Skeletal muscle tissue (tissue), 3 donors: ENCODE measurements at regions not wholly inside any gene's neighbourhood (a gene's known extent, or its start where the extent isn't known, plus 50 kb on each side); places are given as distances from the start of the nearest gene placed in this dataset.
"Not testable (repeated sequence)": the region's sequence is repeated elsewhere in the genome, so short reads cannot be mapped to it uniquely, and the experiment has no call there.

Experiments
- H3K27ac ChIP-seq: one replicate; pipeline ENCODE4 v1.7.0; 2013; ENCODE audit warnings: mild to moderate bottlenecking, low read depth, low read length, inconsistent platforms
- H3K27me3 ChIP-seq, 3 donors: one replicate each; pipeline ENCODE4 v1.7.0; 2013; ENCODE audit warnings: low read length in 3 of 3; ENCODE audit not compliant: control insufficient read depth in 3 of 3, insufficient read depth in 3 of 3
- H3K36me3 ChIP-seq, 3 donors: one replicate each; pipeline ENCODE4 v1.7.0; 2013; ENCODE audit warnings: low read length in 3 of 3; ENCODE audit not compliant: control insufficient read depth in 3 of 3, insufficient read depth in 3 of 3
- H3K4me1 ChIP-seq, 3 donors: one replicate each; pipeline ENCODE4 v1.7.0; 2013; ENCODE audit warnings: low read length in 3 of 3, mild to moderate bottlenecking in 3 of 3; ENCODE audit not compliant: control insufficient read depth in 3 of 3, insufficient read depth in 3 of 3
- H3K4me3 ChIP-seq, 3 donors: one replicate each; pipeline ENCODE4 v1.7.0; 2013; ENCODE audit warnings: low read length in 3 of 3
- H3K9ac ChIP-seq, 3 donors: one replicate each; pipeline ENCODE4 v1.7.0; 2013; ENCODE audit warnings: low read length in 3 of 3, mild to moderate bottlenecking in 3 of 3, moderate library complexity in 2 of 3, low read depth in 1 of 3
- H3K9me3 ChIP-seq, 3 donors: one replicate each; pipeline ENCODE4 v1.7.0; 2013; ENCODE audit warnings: low read length in 3 of 3; ENCODE audit not compliant: control insufficient read depth in 3 of 3
- donor health status: Osteomylitis.

DNA sequence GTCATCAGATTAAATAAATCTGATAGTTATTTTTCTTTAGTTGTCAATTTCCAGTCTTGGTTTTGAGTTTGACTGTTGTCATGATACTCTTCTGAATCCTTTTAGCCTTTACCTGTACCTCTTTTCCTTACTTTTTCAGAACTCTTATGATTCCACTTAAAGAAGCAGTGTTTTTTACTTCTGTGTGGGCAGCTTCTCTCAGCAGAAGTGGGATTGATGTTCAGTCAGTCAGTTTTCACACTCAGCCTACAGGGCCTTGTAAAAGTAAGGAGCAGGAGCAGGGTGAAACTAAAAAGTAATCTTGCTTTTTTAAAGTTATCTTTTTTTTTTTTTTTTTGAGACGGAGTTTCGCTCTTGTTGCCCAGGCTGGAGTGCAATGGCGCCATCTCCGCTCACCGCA is 75.1 kb downstream of the HAUS1 start:
- no peak overlapping the region for H3K4me3 ChIP-seq
- H3K9ac ChIP-seq, result no peak overlapping the region
- no peaks in the 10 kb centered on the region for H3K9me3 ChIP-seq
- no peak overlapping the region for H3K27ac ChIP-seq
- no peaks in the 10 kb centered on the region for H3K27me3 ChIP-seq
- no peaks in the 10 kb centered on the region for H3K36me3 ChIP-seq
- H3K4me1 ChIP-seq, result peaks cover 18 to 24% (median 21%) of the 10 kb centered on the region in 3 donors

DNA sequence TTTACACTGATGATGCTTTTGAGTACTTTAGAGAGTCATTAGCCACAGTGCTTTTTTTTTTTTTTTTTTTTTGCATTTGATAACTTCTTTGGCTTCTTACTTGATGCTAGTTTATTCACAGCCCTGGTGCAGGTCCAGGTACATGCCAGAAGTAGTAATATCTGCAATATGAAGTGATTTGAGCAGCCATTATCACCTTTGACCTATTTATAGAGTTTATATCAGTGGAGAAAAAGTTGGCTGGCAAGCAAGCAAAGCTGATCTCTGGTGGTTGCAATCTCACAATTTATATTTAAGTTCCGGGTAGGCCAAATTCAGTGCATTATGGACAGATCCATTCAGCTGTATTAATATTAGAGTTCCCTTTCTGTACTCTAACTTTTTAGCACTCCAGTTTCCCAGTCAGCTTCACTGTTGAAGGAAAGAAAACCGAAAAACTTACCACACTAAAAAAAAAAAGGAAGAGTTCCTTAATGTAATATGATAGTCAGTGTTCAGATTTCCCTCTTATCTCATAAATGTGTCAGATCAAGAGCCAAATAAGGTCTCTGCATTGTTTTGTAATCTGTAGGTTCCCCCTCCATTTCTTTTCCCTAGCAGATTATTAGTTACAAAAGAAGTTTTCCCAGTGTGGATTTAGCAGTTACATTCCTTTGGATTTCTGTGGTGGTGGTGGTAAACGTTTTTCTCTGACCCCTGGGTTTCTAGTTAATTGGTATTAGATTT is 78.6 kb downstream of the HAUS1 start:
- peak overlapping the region; percentile 48 for H3K27ac ChIP-seq
- H3K4me3 ChIP-seq, result no peak overlapping the region

DNA sequence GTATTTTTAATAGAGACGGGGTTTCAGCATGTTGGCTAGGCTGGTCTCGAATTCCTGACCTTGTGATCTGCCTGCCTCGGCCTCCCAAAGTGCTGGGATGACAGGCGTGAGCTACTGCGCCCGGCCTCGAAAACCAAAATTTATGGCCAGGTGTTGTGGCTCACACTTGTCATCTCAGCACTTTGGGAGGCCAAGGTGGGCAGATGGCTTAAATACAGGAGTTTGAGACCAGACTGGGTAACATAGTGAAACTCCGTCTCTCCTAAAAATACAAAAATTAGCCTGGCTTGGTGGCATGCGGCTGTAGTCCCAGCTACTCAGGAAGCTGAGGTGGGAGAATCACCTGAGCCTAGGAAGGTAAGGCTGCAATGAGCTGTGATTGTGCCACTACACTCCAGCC is 80.1 kb downstream of the HAUS1 start:
- H3K4me3 ChIP-seq, H3K9me3 ChIP-seq, H3K27me3 ChIP-seq, H3K36me3 ChIP-seq, H3K27ac ChIP-seq: not testable (repeated sequence)
- H3K9ac ChIP-seq, result peak overlapping the region in 1 of 3 donors; percentile 17
- peaks cover 15 to 24% (median 18%) of the 10 kb centered on the region in 3 donors for H3K4me1 ChIP-seq

More for the DNA sequence above, 78.6 kb downstream of the HAUS1 start:
- H3K9me3 ChIP-seq, result no peaks in the 10 kb centered on the region
- no peaks in the 10 kb centered on the region for H3K27me3 ChIP-seq
- peaks cover 15 to 26% (median 18%) of the 10 kb centered on the region in 3 donors for H3K4me1 ChIP-seq
- peak overlapping the region in 2 of 3 donors; percentile 20 to 45 for H3K9ac ChIP-seq
- H3K36me3 ChIP-seq, result no peaks in the 10 kb centered on the region

DNA sequence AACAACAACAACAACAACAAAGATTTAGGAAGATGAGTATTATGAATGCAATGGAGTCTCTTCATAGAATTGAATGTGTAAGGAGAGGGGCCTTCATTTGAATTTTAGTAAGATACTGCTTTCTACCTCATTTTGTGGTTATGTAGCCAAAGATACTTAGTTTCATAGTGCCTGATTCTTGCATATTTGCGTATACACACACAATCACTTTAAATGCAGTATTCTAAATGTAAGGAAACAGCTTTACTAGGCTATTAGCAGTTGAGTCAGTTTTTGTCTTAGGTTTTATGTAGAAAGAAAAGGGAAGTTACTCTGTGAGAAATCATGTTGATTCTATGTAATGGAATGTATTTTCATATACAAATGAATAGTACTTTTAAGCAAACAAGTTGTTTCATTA is 80.5 kb downstream of the HAUS1 start:
- Histone ChIP-seq H3K4me3 (no peak overlapping the region), H3K27ac (no peak overlapping the region), H3K9ac (peak overlapping the region in 1 of 3 donors; percentile 17), H3K4me1 (peaks cover 15 to 28% (median 22%) of the 10 kb centered on the region in 3 donors), H3K27me3 (no peaks in the 10 kb centered on the region), H3K9me3 (no peaks in the 10 kb centered on the region), H3K36me3 (no peaks in the 10 kb centered on the region)

DNA sequence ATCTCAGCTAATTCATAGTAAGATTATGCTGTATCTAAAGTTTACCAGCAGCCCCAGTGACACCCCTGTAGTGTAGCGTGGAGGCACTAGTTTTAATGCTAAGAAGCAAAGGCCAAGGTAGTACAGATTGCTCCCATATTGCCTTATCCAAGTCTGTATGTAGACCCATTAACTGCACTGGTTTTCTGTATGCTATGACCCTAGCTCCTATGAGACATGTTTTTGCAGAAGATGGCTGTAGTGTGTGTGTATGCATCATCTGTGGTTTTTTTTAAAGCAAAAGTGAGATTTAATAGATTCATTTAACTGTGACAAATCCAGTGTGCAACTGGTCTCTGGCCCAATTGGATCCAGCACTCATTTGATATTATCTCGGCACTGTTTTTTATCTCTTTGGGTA is 86.5 kb downstream of the HAUS1 start:
- Histone ChIP-seq H3K4me3 (no peak overlapping the region), H3K27me3 (no peaks in the 10 kb centered on the region), H3K9me3 (no peaks in the 10 kb centered on the region), H3K27ac (no peak overlapping the region), H3K9ac (no peak overlapping the region), H3K4me1 (peaks cover 0 to 14% (median 3%) of the 10 kb centered on the region in 3 donors), H3K36me3 (no peaks in the 10 kb centered on the region)

DNA sequence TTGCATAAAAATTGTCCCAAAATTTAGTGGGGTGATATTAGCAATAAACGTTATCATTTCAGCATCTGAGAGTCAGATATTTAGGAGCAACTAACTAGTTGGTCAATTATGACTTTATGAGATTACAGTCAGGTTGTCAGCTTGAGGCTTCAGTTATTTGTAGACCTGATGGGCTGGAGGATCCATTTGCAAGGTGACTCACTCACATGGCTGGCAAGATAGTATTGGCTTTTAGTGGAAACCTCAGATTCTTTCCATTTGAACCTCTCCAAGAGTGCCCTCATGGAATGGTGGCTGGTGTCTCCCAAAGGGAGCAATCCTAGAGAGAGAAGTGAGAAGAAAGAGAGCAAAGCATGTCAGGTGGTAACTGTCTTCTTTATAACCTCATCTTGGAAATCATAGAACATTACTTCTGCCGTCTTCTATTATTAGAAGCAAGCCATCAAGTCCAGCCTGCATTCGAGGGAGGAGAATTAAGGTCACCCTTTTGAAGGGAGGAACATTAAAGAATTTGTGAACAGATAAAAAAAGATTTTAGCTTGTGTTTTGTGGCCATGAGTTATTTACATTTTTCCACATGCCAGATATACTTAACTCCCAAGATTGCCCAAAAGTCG is 92.5 kb downstream of the HAUS1 start:
- no peaks in the 10 kb centered on the region for H3K36me3 ChIP-seq
- H3K4me3 ChIP-seq, result no peak overlapping the region
- no peaks in the 10 kb centered on the region for H3K9me3 ChIP-seq
- H3K27ac ChIP-seq, result peak overlapping the region; percentile 45
- peaks cover 11 to 23% (median 12%) of the 10 kb centered on the region in 3 donors for H3K4me1 ChIP-seq
- no peak overlapping the region for H3K9ac ChIP-seq
- no peaks in the 10 kb centered on the region for H3K27me3 ChIP-seq

DNA sequence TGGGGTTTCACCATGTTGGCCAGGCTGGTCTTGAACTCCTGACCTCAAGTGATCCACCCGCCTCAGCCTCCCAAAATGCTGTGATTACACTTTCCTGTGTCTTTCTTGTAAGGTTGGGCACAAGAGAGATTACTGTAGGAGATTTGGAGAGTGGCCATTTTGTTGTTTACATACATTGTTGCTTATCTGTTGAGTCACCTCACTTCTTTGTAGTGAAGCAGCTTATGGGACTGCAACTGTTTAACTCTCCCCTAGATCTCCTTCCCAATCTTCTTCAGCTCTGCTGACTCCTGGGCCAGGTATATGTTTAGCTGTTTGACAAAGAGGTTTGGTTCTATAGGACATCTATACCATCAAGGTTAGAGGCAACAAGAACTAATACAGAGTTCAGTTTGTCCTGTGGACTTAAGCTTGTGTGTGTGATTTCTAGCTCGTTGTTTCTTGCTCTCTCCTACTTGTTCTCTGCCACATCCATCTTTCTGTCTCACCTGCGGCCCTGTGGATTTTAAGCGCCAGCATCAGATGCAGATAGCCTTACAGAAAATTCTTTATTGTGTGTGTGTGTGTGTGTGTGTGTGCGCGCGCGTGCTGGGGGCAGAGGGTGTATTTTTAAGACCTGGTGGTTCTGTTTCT is 95.4 kb downstream of the HAUS1 start:
- no peaks in the 10 kb centered on the region for H3K9me3 ChIP-seq
- H3K36me3 ChIP-seq, result no peaks in the 10 kb centered on the region
- H3K9ac ChIP-seq, result no peak overlapping the region
- no peaks in the 10 kb centered on the region for H3K27me3 ChIP-seq
- H3K27ac ChIP-seq, result no peak overlapping the region
- H3K4me1 ChIP-seq, result peaks cover 11 to 23% (median 12%) of the 10 kb centered on the region in 3 donors
- H3K4me3 ChIP-seq, result no peak overlapping the region

DNA sequence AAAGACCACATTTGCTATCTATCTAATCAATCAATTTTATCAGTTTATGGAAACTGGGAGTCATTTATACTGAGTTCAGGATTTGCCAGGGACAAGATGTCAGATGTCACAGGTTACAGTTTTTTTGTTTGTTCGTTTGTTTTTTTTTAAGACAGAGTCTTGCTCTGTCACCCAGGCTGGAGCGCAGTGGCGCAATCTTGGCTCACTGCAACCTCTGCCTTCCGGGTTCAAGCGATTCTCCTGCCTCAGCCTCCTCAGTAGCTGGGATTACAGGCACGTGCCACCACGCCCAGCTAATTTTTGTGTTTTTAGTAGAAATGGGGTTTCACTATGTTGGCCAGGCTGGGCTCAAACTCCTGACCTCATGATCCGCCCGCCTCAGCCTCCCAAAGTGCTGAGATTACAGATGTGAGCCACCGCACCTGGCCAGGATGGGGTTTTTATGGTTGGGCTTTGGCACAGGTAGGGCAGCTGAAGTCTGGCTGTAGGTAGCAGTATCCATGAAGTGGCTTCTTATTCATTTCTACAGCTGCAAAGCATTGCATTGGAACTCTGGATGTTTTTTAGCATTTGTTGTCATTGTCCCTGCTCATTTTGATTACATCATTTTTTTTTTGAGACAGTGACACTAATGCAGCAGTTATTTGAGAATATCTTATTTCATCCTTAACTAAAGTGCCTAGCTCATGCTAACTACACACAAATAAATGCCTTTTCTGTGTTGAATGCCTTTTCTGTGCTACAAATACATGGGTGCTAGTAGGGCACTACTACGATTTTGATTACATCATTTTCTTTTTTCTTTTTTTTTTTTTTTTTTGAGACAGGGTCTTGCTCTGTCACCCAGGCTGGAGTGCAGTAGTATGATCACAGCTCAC is 96.2 kb downstream of the HAUS1 start:
- peaks cover 11 to 23% (median 12%) of the 10 kb centered on the region in 3 donors for H3K4me1 ChIP-seq
- H3K27me3 ChIP-seq, H3K9me3 ChIP-seq, H3K36me3 ChIP-seq, H3K27ac ChIP-seq, H3K9ac ChIP-seq, H3K4me3 ChIP-seq: not testable (repeated sequence)

DNA sequence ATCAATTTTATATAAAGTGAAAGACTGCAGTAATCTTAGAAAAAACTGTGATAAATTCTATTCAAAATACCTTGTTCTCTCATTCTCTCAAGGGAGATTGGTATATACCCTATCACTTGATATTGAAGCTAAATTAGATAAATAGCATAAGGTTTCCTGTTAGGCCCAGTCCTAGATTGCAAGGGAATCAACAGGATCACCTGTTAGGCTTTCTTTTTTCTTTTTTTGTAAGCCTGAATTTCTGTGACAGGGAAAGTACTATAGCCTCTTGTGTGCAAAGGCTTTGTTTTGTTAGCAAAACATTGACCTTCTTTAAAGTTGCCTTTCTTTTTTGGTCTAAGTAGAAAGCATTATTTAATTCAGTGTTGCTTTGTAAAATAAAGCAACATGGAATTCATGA is 100.0 kb downstream of the HAUS1 start:
- peaks cover 2 to 21% (median 7%) of the 10 kb centered on the region in 3 donors for H3K4me1 ChIP-seq
- no peaks in the 10 kb centered on the region for H3K9me3 ChIP-seq
- no peaks in the 10 kb centered on the region for H3K36me3 ChIP-seq
- no peaks in the 10 kb centered on the region for H3K27me3 ChIP-seq
- no peak overlapping the region for H3K27ac ChIP-seq
- no peak overlapping the region for H3K9ac ChIP-seq
- H3K4me3 ChIP-seq, result no peak overlapping the region
